ENCODE measurements at regions not wholly inside any gene's neighbourhood (a gene's known extent, or its start where the extent isn't known, plus 50 kb on each side); places are given as distances from the start of the nearest gene placed in this dataset.

GRCh38 chr1:38289034-38289433 is 242.4 kb upstream of the POU3F1 start:
- no peak for TF ChIP-seq CTCF (conservative IDR thresholded peaks at IDR 0.05; ENCODE audit: low read length)
- no peak for TF ChIP-seq EZH2phosphoT487 (IDR thresholded peaks at IDR 0.05; ENCODE audit: borderline replicate concordance, low read depth, low read length)
